ENCODE measurements at regions not wholly inside any gene's neighbourhood (a gene's known extent, or its start where the extent isn't known, plus 50 kb on each side); places are given as distances from the start of the nearest gene placed in this dataset.

DNA sequence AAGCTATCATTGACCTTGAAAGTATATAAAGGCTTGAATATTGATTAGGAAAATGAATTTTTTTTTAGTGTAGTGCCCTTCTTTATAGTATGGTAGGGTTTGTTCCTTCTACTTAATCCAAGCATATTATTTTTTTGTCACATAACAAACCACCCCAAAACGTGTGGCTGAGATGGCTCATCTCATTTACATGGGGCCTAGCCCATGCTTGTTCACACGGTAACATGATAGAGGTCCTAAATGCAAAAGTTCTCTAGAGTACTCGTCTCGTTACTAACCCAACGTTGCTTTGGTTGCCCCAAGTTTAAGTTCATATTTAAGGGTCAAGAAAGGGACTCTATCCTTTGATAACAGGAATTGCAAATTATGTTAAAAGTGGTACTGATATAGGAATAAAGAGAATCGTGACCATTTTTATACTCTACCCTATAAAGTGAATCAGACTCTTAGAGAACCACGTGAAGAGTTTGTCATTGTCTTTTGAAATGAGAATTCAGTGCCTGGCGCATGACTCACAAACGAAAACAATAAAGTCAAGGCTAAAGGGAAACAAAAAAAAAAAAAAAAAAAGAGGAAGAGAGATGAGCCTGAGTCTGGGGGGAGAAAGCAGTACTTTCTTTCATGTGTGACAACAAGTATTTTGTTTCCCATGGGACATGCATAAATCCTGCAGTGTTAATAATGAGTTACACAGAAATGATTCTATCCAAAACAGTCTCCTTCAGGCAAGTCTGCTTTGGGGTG is 402.8 kb upstream of the NWD2 start (continued):
- TF ChIP-seq HINFP (tag; conservative IDR thresholded peaks at IDR 0.05; ENCODE audit: low read depth) (no peak), YY1 (IDR thresholded peaks at IDR 0.05; ENCODE audit: borderline replicate concordance in 1 of 3, control insufficient read depth in 1 of 3, extremely low read depth in 1 of 3, insufficient read depth in 3 of 3, insufficient read length in 1 of 3, insufficient replicate concordance in 2 of 3, low read depth in 1 of 3, low read length in 2 of 3) (no peak), SPI1 (IDR thresholded peaks at IDR 0.05; ENCODE audit: borderline replicate concordance, low read depth, low read length) (0 out of 2 replicates have a peak, but pooled peaks have one; percentile 13)
- TF ChIP-seq, protein P1, sequence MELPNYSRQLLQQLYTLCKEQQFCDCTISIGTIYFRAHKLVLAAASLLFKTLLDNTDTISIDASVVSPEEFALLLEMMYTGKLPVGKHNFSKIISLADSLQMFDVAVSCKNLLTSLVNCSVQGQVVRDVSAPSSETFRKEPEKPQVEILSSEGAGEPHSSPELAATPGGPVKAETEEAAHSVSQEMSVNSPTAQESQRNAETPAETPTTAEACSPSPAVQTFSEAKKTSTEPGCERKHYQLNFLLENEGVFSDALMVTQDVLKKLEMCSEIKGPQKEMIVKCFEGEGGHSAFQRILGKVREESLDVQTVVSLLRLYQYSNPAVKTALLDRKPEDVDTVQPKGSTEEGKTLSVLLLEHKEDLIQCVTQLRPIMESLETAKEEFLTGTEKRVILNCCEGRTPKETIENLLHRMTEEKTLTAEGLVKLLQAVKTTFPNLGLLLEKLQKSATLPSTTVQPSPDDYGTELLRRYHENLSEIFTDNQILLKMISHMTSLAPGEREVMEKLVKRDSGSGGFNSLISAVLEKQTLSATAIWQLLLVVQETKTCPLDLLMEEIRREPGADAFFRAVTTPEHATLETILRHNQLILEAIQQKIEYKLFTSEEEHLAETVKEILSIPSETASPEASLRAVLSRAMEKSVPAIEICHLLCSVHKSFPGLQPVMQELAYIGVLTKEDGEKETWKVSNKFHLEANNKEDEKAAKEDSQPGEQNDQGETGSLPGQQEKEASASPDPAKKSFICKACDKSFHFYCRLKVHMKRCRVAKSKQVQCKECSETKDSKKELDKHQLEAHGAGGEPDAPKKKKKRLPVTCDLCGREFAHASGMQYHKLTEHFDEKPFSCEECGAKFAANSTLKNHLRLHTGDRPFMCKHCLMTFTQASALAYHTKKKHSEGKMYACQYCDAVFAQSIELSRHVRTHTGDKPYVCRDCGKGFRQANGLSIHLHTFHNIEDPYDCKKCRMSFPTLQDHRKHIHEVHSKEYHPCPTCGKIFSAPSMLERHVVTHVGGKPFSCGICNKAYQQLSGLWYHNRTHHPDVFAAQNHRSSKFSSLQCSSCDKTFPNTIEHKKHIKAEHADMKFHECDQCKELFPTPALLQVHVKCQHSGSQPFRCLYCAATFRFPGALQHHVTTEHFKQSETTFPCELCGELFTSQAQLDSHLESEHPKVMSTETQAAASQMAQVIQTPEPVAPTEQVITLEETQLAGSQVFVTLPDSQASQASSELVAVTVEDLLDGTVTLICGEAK (IDR thresholded peaks at IDR 0.05), result peak; percentile 78
- TF ChIP-seq, protein P1 (CRISPR knock-in tag; IDR thresholded peaks at IDR 0.05), result no peak
